ENCODE measurements at regions not wholly inside any gene's neighbourhood (a gene's known extent, or its start where the extent isn't known, plus 50 kb on each side); places are given as distances from the start of the nearest gene placed in this dataset.
"Not testable (repeated sequence)": the region's sequence is repeated elsewhere in the genome, so short reads cannot be mapped to it uniquely, and the experiment has no call there.

DNA sequence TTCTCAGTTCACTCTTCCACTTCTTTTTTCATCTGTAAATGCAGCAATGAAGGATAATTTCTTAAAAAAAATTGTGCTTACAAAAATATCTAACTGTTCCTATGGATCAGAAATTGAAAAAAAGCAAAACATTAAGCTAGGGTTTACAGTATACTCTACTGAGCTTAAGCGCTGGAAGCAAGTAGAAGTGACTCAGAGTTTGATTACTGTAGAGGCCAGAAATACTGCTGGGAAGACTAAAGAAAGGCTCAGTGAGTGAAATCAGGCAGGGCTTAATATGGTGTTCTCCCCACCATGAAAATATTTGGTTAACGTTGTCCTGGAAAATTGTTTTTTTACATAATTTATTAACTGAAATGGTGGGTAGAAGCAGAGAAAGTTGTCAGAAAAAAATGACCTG, 1061.8 kb upstream of the GRIA3 start:
- in situ Hi-C loops (cut with MboI; ENCODE audit: low sequenced_read_pairs, unreplicated experiment), result no loop called here
- TF ChIP-seq, protein P1, sequence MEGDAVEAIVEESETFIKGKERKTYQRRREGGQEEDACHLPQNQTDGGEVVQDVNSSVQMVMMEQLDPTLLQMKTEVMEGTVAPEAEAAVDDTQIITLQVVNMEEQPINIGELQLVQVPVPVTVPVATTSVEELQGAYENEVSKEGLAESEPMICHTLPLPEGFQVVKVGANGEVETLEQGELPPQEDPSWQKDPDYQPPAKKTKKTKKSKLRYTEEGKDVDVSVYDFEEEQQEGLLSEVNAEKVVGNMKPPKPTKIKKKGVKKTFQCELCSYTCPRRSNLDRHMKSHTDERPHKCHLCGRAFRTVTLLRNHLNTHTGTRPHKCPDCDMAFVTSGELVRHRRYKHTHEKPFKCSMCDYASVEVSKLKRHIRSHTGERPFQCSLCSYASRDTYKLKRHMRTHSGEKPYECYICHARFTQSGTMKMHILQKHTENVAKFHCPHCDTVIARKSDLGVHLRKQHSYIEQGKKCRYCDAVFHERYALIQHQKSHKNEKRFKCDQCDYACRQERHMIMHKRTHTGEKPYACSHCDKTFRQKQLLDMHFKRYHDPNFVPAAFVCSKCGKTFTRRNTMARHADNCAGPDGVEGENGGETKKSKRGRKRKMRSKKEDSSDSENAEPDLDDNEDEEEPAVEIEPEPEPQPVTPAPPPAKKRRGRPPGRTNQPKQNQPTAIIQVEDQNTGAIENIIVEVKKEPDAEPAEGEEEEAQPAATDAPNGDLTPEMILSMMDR (IDR thresholded peaks at IDR 0.05; ENCODE audit: borderline replicate concordance, control extremely low read depth, extremely low read depth, insufficient read depth, missing control alignments), result no peak
- no peak for DNase-seq (ENCODE audit: low spot score)

DNA sequence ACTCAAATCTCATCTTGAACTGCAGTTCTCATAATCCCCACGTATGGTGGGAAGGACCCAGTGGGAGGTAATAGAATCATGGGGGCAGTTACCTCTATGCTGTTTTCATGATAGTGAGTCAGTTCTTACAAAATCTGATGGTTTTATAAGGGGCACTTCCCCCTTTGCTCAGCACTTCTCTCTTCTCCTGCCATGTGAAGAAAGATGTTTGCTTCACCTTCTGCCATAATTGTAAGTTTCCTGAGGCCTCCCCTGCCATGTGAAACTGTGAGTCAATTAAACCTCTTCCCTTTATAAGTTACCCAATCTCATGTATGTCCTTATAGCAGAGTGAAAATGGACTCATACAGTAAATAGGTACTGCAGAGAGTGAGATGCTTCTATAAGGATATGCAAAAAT, 1050.6 kb upstream of the GRIA3 start:
- TF ChIP-seq, protein P1 (IDR thresholded peaks at IDR 0.05; ENCODE audit: borderline replicate concordance, control extremely low read depth, extremely low read depth, insufficient read depth, missing control alignments), result no peak
- in situ Hi-C loops (cut with MboI; ENCODE audit: low sequenced_read_pairs, unreplicated experiment), result no loop called here
- no peak for DNase-seq (ENCODE audit: low spot score)

DNA sequence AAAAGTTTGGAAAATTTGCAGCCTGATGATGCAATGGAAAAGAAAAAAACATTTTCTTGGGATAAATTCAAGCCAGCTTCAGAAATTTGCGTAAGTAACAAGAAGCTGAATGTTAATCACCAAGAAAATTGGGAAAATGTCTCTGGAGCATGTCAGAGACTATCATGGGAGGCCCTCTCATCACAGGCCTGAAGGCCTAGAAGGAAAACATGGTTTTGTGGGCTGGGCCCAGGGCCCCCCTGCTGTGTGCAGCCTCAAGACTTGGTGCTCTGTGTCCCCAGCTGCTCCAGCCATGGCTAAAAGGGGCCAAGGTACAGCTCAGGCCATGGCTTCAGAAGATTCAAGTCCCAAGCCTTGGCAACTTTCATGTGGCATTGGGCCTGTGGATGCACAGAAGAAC, 1049.8 kb upstream of the GRIA3 start:
- TF ChIP-seq, protein P1 (IDR thresholded peaks at IDR 0.05; ENCODE audit: borderline replicate concordance, control extremely low read depth, extremely low read depth, insufficient read depth, missing control alignments), result no peak
- DNase-seq (ENCODE audit: low spot score), result no peak
- in situ Hi-C loops (cut with MboI; ENCODE audit: low sequenced_read_pairs, unreplicated experiment), result no loop called here

DNA sequence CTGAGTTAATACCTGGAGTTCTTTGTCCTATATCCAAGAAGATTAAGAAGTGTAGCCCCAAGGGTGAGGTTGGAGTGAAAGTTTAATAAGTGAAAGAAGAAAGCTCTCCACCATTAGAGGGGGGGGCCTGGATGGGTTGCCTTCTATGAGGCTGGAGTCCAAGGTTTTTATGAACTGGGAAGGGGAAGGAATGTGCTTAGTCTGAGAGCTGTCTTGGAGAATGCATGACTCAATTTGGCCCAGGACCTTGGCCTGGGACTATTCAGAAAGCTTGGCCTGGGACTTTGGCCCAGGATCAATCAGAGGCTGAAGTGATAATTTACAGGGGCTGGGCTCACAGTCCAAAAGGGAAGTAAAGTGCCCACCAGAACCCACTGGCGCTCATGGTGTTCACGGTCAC, 1049.0 kb upstream of the GRIA3 start:
- TF ChIP-seq, protein P1 (IDR thresholded peaks at IDR 0.05; ENCODE audit: borderline replicate concordance, control extremely low read depth, extremely low read depth, insufficient read depth, missing control alignments), result no peak
- DNase-seq (ENCODE audit: low spot score), result no peak
- in situ Hi-C loops (cut with MboI; ENCODE audit: low sequenced_read_pairs, unreplicated experiment), result no loop called here

DNA sequence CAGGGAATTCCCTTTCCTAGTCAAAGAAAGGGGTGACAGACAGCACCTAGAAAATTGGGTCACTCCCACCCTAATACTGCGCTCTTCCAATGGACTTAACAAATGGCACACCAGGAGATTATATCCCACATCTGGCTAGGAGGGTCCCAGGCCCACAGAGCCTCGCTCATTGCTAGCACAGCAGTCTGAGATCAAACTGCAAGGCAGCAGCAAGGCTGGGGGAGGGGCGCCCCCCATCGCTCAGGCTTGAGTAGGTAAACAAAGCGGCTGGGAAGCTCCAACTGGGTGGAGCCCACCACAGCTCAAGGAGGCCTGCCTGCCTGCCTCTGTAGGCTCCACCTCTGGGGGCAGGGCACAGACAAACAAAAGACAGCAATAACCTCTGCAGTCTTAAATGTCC, 1043.9 kb upstream of the GRIA3 start:
- DNase-seq (ENCODE audit: low spot score); in situ Hi-C loops (cut with MboI; ENCODE audit: low sequenced_read_pairs, unreplicated experiment): not testable (repeated sequence)

DNA sequence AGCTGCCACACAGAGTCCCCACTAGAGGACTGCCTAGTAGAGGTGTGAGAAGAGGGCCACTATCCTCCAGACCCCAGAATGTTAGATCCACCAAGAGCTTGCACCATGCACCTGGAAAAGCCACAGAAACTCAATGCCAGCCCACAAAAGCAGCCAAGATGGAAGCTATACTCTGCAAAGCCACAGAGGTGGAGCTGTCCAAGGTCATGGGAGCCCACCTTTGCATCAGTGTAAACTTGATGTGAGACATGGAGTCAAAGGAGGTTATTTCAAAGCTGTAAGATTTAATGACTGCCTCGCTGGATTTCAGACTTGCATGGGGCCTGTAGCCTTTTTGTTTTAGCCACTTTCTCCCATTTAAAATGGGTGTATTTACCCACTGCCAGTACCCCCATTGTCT, 1030.1 kb upstream of the GRIA3 start:
- in situ Hi-C loops (cut with MboI; ENCODE audit: low sequenced_read_pairs, unreplicated experiment), result no loop called here
- TF ChIP-seq, protein P1 (IDR thresholded peaks at IDR 0.05; ENCODE audit: borderline replicate concordance, control extremely low read depth, extremely low read depth, insufficient read depth, missing control alignments), result no peak
- no peak for DNase-seq (ENCODE audit: low spot score)

DNA sequence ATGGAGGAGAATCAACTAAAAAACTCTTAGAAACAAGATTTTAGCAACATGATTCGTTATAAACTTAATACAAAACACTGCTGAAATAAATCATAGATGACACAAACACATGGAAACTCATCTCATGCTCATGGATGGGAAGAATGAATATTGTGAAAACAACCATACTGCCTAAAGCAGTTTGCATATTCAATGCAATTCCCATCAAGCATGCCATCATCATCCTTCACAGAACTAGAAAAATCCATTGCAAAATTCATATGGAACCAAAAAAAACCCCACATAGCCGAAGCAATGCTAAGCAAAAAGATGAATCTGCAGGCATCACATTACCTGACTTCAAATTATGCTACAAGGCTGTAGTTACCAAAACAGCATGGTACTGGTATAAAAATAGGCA, 1015.8 kb upstream of the GRIA3 start:
- in situ Hi-C loops (cut with MboI; ENCODE audit: low sequenced_read_pairs, unreplicated experiment), result no loop called here
- TF ChIP-seq, protein P1 (IDR thresholded peaks at IDR 0.05; ENCODE audit: borderline replicate concordance, control extremely low read depth, extremely low read depth, insufficient read depth, missing control alignments), result no peak
- no peak for DNase-seq (ENCODE audit: low spot score)
